ENCODE measurements at regions not wholly inside any gene's neighbourhood (a gene's known extent, or its start where the extent isn't known, plus 50 kb on each side); places are given as distances from the start of the nearest gene placed in this dataset.
"Not testable (repeated sequence)": the region's sequence is repeated elsewhere in the genome, so short reads cannot be mapped to it uniquely, and the experiment has no call there.

DNA sequence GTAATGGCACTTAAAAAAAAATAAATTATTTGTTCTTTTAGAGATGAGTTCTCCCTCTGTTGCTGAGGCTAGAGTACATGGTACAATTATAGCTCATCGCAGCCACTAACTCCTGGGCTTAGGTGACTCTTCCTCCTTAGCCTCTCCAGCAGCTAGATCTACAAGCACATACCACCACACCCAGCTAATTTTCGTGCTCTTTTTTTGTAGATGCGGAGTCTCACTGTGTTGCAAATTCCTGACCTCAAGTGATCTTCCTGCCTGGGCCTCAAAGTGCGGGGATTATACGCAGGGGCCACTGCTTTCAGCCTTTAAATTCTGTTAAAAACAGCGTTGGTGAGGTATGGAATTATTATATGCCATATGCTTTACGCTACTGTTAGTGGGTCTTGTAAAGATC, 2034.0 kb downstream of the OLFM4 start:
- DNase-seq: no peak

DNA sequence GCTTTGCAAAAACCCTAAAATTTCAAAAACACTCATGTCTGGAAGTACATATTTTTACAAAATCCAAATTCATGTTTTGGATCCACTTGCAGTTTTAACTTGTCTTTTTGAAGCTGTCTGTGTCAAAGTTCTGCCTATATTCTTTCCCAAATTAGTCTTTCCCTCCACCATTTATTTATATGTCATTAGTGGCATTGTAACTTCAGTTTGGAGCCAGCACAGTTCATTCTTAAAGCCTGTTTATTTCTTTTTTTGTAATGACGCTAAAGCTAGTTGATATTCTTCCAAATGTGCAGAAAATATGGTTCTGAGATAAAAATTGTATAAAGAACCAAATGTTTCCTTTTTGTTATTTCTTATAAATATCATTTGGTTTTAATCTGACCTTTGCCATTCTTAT, 2039.3 kb downstream of the OLFM4 start:
- DNase-seq: no peak

DNA sequence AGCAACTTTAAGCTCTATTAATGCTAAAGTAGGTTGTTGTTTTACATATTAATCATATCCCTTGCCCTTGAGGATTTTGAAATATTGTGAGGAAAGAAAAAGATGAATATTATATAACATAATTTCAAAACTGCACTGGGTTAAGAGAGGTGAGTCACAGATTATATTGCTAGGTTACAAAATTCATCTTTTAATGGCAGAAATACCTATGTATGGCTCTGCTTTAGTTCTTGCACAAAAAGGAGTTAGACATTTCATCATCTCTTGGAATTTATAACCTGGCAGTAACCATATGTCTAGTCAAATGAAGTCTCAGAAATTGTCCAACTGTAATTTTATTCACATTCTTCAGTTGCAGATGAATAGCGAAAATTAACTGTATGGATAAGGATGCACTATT, 2041.1 kb downstream of the OLFM4 start:
- DNase-seq: no peak

DNA sequence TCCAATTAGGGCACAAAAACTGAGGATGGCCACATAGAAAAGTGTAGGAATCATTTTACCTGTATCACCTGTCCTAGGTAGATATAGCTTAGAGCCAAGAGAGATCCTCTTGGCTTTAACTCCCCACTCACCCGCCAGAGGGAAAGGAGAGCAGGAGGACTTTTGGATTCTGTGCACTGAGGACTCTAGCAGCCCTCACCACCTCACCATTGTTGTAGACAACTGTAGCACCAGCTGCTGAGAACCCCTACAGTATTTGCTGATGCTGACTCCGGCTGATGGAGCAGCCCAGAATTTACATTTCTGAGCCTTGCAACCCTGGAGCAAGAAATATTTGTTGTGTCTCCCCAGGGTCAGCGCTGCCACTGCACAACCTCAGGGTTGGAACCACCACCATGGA, 2044.4 kb downstream of the OLFM4 start:
- DNase-seq: no peak

DNA sequence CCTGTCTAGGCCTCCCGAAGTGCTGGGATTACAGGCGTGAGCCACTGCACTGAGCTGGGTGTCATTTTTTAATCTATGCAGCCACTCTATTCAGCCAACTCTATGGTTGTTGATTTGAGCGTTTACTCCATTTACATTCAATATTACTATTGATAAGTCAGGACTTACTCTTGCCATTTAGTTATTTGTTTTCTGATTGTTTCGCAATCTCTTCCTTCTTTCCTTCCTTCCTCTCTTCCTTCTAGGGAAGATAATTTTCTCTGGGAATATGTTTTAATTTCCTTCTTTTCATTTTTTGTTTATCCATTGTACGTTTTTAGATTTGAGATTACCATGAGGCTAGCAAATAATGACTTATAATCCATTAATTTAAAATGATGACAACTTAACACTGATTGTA, 2056.0 kb downstream of the OLFM4 start:
- DNase-seq: no peak

DNA sequence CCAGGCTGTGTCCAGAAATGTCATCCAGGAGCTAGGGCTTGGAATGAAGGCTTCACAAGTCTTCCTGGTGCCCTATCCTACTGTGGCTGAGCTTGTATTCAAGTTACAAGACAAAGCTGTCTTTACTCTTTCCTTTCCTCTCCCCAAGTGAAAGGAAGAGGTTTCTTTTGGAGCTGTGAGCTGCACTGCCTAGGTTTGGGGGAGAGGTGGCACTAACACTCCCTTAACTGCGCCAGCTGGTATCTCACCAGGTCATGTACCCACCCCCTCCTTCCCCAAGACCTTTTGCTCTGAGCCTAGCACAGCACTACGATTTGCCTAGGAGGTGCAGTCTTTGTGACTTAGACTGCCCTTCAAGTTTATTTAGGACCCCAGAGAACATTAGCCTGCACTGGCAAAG, 2053.6 kb upstream of the PRR20A start:
- DNase-seq: no peak

DNA sequence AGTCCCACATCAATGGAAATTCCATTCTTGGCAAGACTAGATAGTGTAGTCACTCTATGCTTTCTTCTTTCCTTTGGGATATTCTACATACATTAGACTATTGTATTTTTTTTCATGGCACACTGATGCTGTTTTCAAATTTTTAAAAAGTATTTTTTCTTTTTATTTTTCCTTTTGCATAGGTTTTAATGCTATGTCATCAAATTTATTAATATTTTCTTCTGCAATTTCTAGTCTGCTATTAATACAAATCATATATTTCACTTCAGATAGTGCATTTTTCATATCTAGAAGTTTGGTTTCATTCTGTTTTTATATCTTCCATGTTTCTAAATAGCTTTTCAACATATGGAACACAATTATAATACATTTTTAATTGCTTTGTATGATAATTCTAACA, 2050.1 kb upstream of the PRR20A start:
- DNase-seq: no peak

DNA sequence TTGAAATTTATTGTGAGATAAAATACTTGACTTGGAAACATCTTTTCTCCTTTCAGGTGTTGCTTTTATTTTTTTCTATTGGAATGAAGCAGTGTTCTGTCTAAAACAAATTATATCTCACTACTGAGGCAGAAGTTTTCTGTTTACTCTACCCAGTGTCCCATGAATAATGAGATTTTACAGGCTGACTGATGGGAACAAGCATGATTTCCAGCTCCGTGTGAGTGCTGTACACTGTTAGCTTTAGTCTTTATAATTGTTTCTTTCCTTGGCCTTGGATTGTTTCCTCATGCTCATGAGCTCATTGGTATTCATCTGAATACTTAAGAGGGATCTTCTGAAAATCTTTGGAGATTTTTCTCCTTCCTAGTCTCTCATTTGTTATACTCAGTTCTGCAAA, 2049.5 kb upstream of the PRR20A start:
- DNase-seq: no peak

DNA sequence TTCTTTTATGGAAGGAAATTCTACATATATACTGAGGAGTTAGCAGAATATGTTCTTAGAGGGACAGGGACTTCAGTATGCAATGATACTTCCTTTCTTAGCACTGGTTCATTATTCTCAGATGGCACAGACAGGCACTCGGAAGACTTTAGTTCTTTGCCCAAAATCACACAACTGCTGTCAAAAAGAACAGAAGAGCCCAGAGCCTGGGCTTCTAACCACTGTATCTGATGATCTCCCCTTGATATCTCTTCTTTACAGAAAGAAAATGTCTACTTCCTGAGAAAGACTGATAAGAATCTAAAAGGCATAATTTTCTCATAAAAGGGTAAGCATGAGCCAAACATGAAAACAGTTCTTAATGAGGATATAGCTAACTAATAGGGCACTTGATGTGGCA, 2034.2 kb upstream of the PRR20A start:
- no peak for DNase-seq

DNA sequence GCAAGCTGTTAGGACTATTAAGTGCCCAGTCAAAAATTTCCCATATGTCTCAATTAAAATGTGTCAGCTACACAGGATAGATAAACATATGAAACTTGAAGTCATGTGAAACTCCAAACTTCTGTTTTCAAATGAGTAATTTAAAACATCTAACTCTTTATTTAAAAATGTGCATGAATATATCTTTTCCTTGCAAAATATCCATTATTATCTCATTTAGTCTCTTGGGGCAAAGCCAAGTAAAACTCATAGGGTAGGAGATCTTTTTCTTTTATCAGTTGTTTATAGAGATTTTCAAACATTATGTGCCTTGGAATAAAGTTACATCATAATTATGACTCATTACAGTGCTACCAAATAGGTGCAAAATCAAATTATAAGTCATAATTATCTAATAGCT, 2020.1 kb upstream of the PRR20A start:
- no peak for DNase-seq

DNA sequence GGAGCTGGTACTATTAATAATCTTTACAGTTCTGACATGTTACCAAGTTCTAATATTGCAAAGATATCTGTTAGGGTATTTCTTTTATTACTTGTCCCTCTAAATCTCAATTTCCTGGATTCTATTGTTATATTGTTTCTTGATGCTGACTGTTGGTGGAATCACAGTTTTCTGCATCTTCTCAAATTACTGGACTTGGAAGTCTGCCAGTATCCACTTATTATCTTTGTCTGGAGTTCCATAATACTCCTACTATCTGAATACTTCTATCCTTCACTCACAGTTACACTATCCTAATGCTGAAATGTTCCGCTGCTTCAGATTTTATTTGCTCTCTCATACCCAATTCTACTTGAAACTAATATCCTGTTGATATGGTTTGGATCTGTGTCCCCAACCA, 1985.7 kb upstream of the PRR20A start:
- no peak for DNase-seq

DNA sequence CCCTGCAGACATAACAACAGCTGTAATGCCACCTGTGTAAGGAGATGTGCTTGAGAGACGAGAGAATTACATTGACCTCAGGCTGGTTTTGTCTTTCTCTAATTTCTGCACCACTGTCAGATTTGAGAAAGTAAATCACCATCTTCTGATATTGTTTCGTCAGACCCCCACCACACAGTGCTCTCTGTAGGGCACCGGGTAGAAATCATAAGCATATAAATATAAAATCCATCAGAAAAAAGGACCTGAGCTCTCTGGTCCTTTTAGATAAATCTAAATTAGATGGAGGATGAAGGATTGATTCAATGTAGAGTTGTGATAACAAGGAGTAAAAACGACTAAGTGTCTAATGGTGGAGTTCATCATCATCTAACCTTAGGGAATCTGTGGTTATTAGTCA, 1981.0 kb upstream of the PRR20A start:
- DNase-seq: no peak

DNA sequence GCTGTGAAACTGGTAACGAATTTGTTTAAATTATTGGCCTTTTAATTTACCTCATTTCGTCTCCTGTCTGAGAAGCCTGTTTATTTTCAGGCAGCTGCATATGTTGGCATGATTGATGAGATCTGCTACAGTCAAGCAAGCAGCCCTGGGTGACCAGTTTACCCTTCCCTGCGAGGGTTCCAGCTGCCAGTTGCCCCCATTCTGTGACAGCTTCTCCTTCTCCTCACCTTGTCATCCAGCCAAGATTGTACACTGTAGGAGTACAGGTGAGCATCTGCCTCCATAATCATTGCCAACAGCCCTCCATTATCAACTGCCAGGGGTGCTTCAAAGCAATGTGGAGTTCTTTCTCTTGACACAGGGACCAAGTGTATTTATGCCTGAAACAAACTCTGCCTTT, 1979.9 kb upstream of the PRR20A start:
- no peak for DNase-seq

DNA sequence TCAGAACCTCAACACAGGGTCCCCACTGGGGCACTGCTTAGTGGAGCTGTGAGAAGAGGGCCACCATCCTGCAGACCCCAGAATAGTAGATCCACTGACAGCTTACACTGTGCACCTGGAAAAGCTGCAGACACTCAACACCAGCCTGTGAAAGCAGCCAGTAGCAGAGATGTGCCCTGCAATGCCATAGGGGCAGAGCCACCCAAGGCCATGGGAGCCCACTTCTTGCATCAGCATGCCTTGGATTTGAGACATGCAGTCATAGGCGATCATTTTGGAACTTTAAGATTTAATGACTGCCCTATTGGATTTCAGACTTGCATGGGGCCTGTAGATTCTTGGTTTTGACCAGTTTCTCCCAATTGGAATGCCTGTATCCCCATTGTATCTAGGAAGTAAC, 1962.1 kb upstream of the PRR20A start:
- DNase-seq: not testable (repeated sequence)

DNA sequence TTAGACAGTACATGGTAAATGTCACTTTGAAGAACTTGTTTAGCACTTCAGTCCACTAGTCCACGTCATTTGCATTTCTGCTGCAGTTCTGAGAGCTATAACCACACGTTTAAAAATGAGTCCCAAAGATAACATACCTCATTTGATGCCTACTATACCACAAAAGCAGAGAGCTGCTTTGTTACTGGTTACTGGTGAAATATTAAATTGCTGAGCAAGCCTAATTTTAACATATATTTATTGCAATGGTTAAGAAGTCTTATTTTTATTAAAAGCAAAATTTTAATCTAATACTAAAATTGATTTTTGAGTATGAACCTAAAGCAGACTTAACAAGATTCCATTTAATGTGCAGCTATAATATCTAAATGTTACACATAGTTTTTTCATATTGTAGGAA, 1949.7 kb upstream of the PRR20A start:
- no peak for DNase-seq

DNA sequence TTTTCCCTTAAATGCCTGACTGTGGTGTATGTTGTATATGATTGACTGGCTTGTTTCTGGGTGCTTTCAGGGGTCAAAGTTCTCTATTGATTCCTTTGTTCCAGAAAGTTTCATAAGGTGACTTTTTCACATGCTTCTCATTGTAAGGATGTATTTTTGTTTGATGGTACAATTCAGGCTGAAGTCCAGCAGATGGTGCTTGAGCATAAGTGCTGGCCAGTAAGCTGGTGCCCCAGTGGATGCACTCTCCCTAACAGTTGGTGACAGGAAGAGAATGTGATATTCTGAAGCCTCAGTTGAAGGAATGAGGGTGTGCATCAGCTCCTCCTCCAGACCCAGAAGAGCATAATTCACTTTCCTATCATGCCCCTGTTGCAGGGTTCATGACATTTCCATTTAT, 1941.6 kb upstream of the PRR20A start:
- DNase-seq: no peak

DNA sequence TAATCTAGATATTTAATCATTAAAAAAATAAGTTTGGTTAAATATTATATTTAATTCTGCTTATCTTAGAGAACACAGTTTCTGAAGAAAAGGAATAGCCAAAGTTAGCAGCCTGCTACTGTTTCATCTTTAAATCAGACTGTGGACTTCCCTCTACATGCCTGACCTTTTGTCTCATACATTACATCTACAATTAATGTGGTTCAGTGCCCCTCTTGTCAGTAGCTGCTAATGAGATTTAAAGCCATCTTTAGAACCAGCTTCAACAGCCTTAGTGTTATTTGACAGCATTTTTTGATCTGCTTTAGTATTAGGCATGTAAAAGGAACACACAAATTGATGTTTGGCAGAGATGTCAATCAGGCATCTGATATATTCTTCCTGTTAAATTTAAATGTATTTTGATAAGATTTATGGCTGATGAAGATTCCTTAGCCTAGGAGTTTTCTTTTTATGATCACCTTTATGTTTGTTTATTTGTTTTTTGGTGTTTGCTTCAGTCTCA, 1925.8 kb upstream of the PRR20A start:
- no peak for DNase-seq

DNA sequence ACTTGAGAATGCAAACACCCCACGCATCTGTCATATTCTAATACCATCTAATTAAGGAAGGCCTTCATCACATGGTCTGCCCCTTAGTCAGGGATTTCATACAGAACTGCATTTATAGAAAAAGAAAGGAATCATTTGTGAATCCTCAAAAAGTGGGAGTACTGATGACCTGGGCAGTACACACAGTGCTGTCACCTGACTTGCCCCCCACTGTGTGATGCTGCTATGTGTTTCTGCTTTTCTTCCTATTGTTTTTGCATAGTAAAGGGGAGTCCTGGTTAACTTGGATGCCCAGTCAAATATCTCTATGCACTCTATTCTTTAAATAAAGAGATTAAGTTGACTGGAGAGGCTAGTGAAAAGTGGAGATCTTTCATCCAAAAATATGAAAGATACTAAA, 1921.2 kb upstream of the PRR20A start:
- DNase-seq: no peak

DNA sequence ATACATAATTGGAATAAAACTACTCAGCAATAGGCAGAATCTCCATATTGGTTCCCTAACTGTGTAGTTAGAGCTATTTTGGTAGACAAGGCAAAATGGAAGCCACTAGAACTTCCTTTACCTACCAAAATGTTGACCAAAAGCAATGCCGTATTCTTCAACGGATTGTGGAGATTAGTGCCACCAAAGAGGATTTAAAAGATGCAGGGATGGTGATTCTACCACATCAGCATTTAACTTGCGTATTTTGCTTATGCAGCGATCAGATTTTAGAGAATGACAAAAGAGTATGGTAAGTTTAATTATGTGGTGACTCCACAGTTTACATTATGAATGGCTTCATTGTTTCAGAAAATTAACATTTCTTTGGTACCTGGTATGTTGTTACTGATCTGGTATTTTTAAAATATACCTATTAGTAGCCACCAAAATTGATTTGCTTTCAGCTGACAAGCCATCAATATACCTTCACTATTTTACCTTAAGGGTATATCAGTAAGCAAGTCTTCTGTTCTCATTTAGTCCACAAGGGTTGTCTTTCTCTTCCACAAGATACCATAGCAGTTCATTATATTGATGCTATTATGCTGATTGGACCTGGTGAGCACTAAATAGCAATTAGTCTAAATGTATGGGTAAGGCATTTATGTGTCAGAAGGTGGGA, 1910.7 kb upstream of the PRR20A start:
- DNase-seq: no peak

DNA sequence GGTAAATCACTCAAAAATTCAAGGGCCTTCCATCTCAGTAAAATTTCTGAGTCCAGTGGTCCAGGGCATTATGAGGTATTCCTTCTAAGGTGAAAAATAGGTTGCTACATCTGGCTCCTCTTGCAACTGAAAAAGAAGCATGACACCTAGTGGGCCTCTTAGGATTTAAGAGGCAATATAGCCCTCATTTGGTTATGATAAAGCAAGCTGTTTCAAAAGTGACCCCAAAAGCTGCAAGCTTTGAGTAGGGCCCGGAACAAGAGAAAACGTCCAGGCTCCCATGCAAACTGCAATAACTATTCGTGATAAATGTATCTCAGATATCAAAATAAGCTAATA, 1910.2 kb upstream of the PRR20A start:
- DNase-seq: no peak

DNA sequence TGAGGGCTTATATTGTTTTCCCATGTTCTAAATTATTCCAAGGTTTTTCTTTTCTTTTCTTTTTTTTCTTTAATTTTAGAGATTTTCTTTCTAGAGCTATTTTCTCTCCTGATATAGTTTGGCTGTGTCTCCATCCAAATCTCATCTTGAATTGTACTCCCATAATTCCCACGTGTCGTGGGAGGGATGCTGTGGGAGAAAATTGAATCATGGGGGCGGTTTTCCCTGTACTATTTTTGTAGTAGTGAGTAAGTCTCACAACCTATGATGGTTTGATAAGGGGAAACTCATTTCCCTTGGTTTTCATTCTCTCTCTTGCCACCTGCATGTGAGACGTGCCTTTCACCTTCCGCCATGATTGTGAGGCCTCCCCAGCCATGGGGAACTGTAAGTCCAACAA, 1906.4 kb upstream of the PRR20A start:
- DNase-seq: no peak

DNA sequence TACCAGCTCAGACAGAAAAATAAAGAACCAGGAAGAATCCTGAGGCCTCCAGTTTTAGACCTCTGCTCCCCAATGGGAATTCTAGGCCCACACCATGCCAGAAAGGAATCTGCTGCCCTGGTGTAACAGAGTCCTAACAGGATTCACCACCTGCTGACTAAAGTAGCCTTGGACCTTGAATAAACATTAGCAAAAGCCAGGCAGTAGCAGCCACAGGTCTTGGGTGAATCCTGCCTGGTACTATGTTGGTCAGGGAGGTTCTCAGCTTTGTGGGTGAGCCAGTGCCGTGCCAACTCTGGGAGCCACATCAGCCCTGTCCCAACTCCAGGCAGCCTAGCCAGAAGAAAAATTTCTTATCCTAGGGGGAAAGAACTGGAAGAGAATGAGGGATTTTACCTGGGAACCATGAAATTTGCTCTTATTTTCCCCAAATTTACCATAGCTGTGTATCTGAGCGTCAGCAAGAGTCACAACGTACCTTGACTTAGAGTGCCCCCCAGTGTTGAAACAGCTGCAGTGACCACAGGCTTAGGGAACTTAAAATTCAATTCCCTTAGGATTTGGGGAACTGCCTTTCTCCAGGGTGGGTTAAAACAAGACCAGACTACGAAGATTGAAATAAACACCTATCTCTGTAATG, 1895.6 kb upstream of the PRR20A start:
- no peak for DNase-seq

DNA sequence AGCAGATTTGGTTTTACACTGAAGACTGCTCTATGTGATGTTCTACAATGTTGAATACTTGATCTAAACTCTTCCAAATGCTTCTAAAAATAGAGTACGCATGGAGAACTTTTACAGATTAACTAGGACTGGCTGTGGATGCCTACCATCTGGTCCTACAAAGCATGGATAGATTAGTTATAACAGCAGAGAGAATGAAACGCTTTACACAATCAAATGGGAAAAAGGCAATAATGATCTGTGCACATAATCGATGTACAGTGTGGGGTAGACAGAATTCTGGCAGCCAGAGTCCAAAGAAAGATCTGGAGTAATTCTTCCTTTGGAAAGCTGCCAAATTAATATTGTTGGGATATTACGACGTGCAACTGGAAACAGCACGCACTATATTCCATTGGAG, 1885.5 kb upstream of the PRR20A start:
- DNase-seq: no peak

DNA sequence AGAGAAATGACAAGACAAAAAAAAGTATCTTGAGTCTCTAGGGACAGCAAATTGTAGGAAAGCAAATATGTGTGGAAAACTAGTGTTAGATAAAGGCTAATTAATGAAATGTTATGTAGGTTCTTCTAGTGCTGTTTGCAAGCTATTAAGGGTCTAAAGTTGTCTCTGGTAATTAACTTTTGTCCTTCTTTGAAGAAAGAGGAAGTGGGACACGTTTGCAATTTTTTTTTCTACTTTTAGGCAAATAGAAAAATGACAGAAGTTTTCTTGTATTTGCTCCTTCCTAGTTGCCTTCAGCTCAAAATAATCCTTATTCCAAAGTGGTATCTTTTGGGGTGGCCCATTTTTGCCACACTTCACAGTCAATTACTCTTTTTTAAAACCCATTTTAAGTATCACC, 1877.7 kb upstream of the PRR20A start:
- no peak for DNase-seq

DNA sequence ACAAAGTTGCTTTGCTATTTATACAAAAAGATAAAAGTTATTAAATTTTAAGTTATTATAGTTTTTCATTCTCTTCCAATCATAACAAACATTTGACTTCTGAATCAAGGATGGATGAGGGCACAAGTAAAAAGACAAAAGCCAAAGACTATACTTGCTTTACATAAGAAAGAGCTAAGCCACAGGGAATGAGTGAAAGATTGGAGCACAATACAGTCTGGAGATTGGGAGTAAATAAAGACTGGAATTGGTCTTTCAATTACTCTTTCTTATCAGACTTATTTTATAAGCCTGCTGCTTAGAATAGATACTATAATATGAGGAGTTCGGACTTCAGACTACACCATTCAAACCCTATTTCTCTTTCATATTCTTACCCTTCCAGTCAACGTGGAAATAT, 1874.1 kb upstream of the PRR20A start:
- no peak for DNase-seq

Data from NCI-H2107 (cell line).